Activated T-cell treated with anti-CD3 and anti-CD28 coated beads, Interleukin-2, amount 50 U/mL, for 4 hours (primary cell): ENCODE measurements at regions not wholly inside any gene's neighbourhood (a gene's known extent, or its start where the extent isn't known, plus 50 kb on each side); places are given as distances from the start of the nearest gene placed in this dataset.

ENCODE experiments used
- ATAC-seq, 2 donors: fragments of 200-7000 bp; cut with Tn5 transposase; one replicate each; pipeline ENCODE4 v1.10.0; 2021
- DNase-seq: peaks from one replicate; pipeline ENCODE4 v3.0.0-alpha.2; 2020
- H3K27me3 Mint-ChIP-seq: one replicate; pipeline ENCODE4 v1.8.0; 2021; ENCODE audit warnings: low read depth, mixed read lengths
- H3K36me3 Mint-ChIP-seq: one replicate; pipeline ENCODE4 v1.8.0; 2022; ENCODE audit warnings: mixed read lengths; ENCODE audit not compliant: insufficient read depth
- H3K4me1 Mint-ChIP-seq: one replicate; pipeline ENCODE4 v1.8.0; 2021; ENCODE audit warnings: low read depth, mixed read lengths
- H3K4me3 Mint-ChIP-seq: one replicate; pipeline ENCODE4 v1.8.0; 2021; ENCODE audit warnings: mild to moderate bottlenecking, moderate library complexity, mixed read lengths
- H3K9me3 Mint-ChIP-seq: one replicate; pipeline ENCODE4 v1.8.0; 2021; ENCODE audit warnings: mixed read lengths

GRCh38 chr22:27501191-27501936 is 300.2 kb downstream of the MN1 start:
- Mint-ChIP-seq H3K27me3 (no peaks in the 10 kb centered on the region), H3K4me3 (no peak overlapping the region), H3K4me1 (no peaks in the 10 kb centered on the region), H3K9me3 (peaks cover 3% of the 10 kb centered on the region), H3K36me3 (no peaks in the 10 kb centered on the region)
- DNase-seq (no peak), ATAC-seq (no peak)

GRCh38 chr22:27502327-27502726 is 299.2 kb downstream of the MN1 start:
- Mint-ChIP-seq H3K4me1 (no peaks in the 10 kb centered on the region), H3K36me3 (no peaks in the 10 kb centered on the region), H3K9me3 (peaks cover 3% of the 10 kb centered on the region), H3K4me3 (no peak overlapping the region), H3K27me3 (no peaks in the 10 kb centered on the region)
- DNase-seq (no peak), ATAC-seq (no peak)

- Mint-ChIP-seq H3K9me3 (peaks cover 3% of the 10 kb centered on the region), H3K4me1 (no peaks in the 10 kb centered on the region), H3K4me3 (no peak overlapping the region), H3K36me3 (no peaks in the 10 kb centered on the region), H3K27me3 (peaks cover 2% of the 10 kb centered on the region)
- DNase-seq (no peak), ATAC-seq (no peak)
Observed at GRCh38 chr22:27504360-27505253, 296.9 kb downstream of the MN1 start.

GRCh38 chr22:27507111-27507611 is 294.4 kb downstream of the MN1 start:
- peaks cover 3% of the 10 kb centered on the region for H3K9me3 Mint-ChIP-seq
- no peaks in the 10 kb centered on the region for H3K36me3 Mint-ChIP-seq
- no peak for DNase-seq
- peaks cover 4% of the 10 kb centered on the region for H3K27me3 Mint-ChIP-seq
- no peak overlapping the region for H3K4me3 Mint-ChIP-seq
- no peaks in the 10 kb centered on the region for H3K4me1 Mint-ChIP-seq
- ATAC-seq = no peak

- no peaks in the 10 kb centered on the region for H3K4me1 Mint-ChIP-seq
- no peak overlapping the region for H3K4me3 Mint-ChIP-seq
- ATAC-seq (no peak), DNase-seq (no peak)
- H3K27me3 Mint-ChIP-seq = peaks cover 4% of the 10 kb centered on the region
- no peaks in the 10 kb centered on the region for H3K36me3 Mint-ChIP-seq
- peaks cover 3% of the 10 kb centered on the region for H3K9me3 Mint-ChIP-seq
Observed at GRCh38 chr22:27507935-27508526, 293.5 kb downstream of the MN1 start.

- DNase-seq (no peak), ATAC-seq (no peak)
- no peaks in the 10 kb centered on the region for H3K9me3 Mint-ChIP-seq
- H3K4me1 Mint-ChIP-seq = no peaks in the 10 kb centered on the region
- no peaks in the 10 kb centered on the region for H3K36me3 Mint-ChIP-seq
- H3K27me3 Mint-ChIP-seq = peaks cover 4% of the 10 kb centered on the region
- no peak overlapping the region for H3K4me3 Mint-ChIP-seq
Observed at GRCh38 chr22:27509132-27509920, 292.2 kb downstream of the MN1 start.

- H3K9me3 Mint-ChIP-seq = no peaks in the 10 kb centered on the region
- no peaks in the 10 kb centered on the region for H3K36me3 Mint-ChIP-seq
- H3K4me1 Mint-ChIP-seq = no peaks in the 10 kb centered on the region
- DNase-seq = no peak
- peaks cover 4% of the 10 kb centered on the region for H3K27me3 Mint-ChIP-seq
- ATAC-seq = no peak
- H3K4me3 Mint-ChIP-seq = no peak overlapping the region
Observed at GRCh38 chr22:27510024-27510423, 291.5 kb downstream of the MN1 start.

GRCh38 chr22:27512283-27512761 is 289.2 kb downstream of the MN1 start:
- ATAC-seq (no peak), DNase-seq (no peak)
- H3K27me3 Mint-ChIP-seq = peaks cover 6% of the 10 kb centered on the region
- no peaks in the 10 kb centered on the region for H3K4me1 Mint-ChIP-seq
- H3K9me3 Mint-ChIP-seq = no peaks in the 10 kb centered on the region
- H3K4me3 Mint-ChIP-seq = no peak overlapping the region
- H3K36me3 Mint-ChIP-seq = no peaks in the 10 kb centered on the region

- H3K9me3 Mint-ChIP-seq = no peaks in the 10 kb centered on the region
- no peak overlapping the region for H3K4me3 Mint-ChIP-seq
- ATAC-seq (no peak), DNase-seq (no peak)
- no peaks in the 10 kb centered on the region for H3K36me3 Mint-ChIP-seq
- H3K27me3 Mint-ChIP-seq = peaks cover 6% of the 10 kb centered on the region
- H3K4me1 Mint-ChIP-seq = no peaks in the 10 kb centered on the region
Observed at GRCh38 chr22:27513021-27513420, 288.5 kb downstream of the MN1 start.

GRCh38 chr22:27514601-27515523 is 286.7 kb downstream of the MN1 start:
- H3K4me3 Mint-ChIP-seq = no peak overlapping the region
- ATAC-seq = no peak

GRCh38 chr22:27517361-27518155 is 284.0 kb downstream of the MN1 start:
- ATAC-seq = no peak
- Mint-ChIP-seq H3K27me3 (peaks cover 2% of the 10 kb centered on the region), H3K9me3 (no peaks in the 10 kb centered on the region)

More at GRCh38 chr22:27514601-27515523, 286.7 kb downstream of the MN1 start:
- H3K4me1 Mint-ChIP-seq = no peaks in the 10 kb centered on the region
- H3K27me3 Mint-ChIP-seq = peaks cover 4% of the 10 kb centered on the region
- H3K36me3 Mint-ChIP-seq = no peaks in the 10 kb centered on the region
- H3K9me3 Mint-ChIP-seq = no peaks in the 10 kb centered on the region
- no peak for DNase-seq

GRCh38 chr22:27518531-27519340 is 282.8 kb downstream of the MN1 start:
- H3K36me3 Mint-ChIP-seq = no peaks in the 10 kb centered on the region
- no peak overlapping the region for H3K4me3 Mint-ChIP-seq
- ATAC-seq (no peak), DNase-seq (no peak)
- H3K4me1 Mint-ChIP-seq = no peaks in the 10 kb centered on the region
- H3K9me3 Mint-ChIP-seq = no peaks in the 10 kb centered on the region
- H3K27me3 Mint-ChIP-seq = peaks cover 2% of the 10 kb centered on the region

More at GRCh38 chr22:27517361-27518155, 284.0 kb downstream of the MN1 start:
- H3K36me3 Mint-ChIP-seq = no peaks in the 10 kb centered on the region
- H3K4me1 Mint-ChIP-seq = no peaks in the 10 kb centered on the region
- DNase-seq = no peak
- no peak overlapping the region for H3K4me3 Mint-ChIP-seq
